Erythroblast (primary cell): ENCODE measurements at regions not wholly inside any gene's neighbourhood (a gene's known extent, or its start where the extent isn't known, plus 50 kb on each side); places are given as distances from the start of the nearest gene placed in this dataset.

Source experiments
- GATA1 ChIP-seq: IDR thresholded peaks from 2 replicates; pipeline ENCODE4 v1.6.1; 2011; ENCODE audit warnings: low read depth, mild to moderate bottlenecking, control low read depth, low read length, moderate library complexity
- POLR2A ChIP-seq: IDR thresholded peaks from 2 replicates; pipeline ENCODE4 v1.6.1; 2011; ENCODE audit warnings: mild to moderate bottlenecking, low read length

DNA sequence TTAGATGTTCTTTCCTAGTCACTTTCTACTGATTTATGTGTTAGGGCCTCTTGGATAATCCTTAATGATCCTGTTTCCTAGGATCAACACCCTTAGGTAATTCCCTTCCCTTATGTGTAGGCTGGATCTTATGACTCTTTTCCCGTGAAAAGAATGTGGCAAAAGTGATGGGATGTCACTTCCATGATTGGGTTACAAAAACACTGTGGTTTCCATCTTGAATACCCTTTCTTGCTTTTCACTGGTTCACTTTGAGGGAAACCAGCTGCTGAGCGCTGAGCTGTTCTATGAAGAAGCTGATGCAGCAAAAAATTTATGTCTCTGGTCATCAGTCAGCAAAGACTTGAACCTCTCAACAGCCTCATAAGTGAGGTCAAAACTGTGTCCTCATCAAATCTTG, 609.4 kb downstream of the OLFM4 start:
- TF ChIP-seq POLR2A, result no peak
- TF ChIP-seq GATA1, result no peak
